ENCODE measurements at regions not wholly inside any gene's neighbourhood (a gene's known extent, or its start where the extent isn't known, plus 50 kb on each side); places are given as distances from the start of the nearest gene placed in this dataset.

DNA sequence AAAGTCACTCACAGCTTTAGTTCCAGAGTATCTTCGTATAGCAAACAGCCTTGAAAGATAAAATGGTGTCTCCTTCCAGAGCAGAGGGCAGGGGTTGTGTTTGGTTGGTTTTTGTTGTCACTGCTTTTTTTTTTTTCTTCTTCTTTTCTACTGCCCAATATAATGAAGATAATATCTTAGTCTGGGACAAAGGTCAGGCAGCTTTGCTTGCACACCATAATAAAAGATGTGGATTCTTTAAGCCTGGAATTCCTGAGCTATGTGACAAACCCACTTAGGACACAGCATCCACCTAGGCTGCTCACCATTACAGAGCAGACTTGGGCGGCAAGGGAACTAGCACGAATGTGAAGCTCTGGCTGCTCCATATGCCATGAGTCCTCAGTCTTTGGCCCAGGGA is 165.6 kb upstream of the MIR17HG start:
- H3K9me3 ChIP-seq (ENCODE audit: control insufficient read depth in 2 of 2, insufficient read depth in 1 of 2, low read length in 1 of 2) = no peaks in the 10 kb centered on the region
- H3K4me3 ChIP-seq (ENCODE audit: low read length in 2 of 2) = no peak overlapping the region
- no peak for DNase-seq (ENCODE audit: low read depth in 6 of 9, low spot score in 9 of 9)
- 83% methylated on average over 3 of the region's 3 CpGs for WGBS
- no peaks in the 10 kb centered on the region for H3K36me3 ChIP-seq (ENCODE audit: control insufficient read depth in 2 of 2, insufficient read depth in 2 of 2, low read length in 1 of 2)
- no peaks in the 10 kb centered on the region for H3K4me1 ChIP-seq (ENCODE audit: control insufficient read depth in 2 of 2, insufficient read depth in 2 of 2, low read length in 2 of 2)
- H3K27me3 ChIP-seq (ENCODE audit: control insufficient read depth in 2 of 2, insufficient read depth in 1 of 2, low read length in 1 of 2) = no peaks in the 10 kb centered on the region
- no peak overlapping the region for H3K27ac ChIP-seq (ENCODE audit: low read depth in 1 of 2, low read length in 1 of 2)

DNA sequence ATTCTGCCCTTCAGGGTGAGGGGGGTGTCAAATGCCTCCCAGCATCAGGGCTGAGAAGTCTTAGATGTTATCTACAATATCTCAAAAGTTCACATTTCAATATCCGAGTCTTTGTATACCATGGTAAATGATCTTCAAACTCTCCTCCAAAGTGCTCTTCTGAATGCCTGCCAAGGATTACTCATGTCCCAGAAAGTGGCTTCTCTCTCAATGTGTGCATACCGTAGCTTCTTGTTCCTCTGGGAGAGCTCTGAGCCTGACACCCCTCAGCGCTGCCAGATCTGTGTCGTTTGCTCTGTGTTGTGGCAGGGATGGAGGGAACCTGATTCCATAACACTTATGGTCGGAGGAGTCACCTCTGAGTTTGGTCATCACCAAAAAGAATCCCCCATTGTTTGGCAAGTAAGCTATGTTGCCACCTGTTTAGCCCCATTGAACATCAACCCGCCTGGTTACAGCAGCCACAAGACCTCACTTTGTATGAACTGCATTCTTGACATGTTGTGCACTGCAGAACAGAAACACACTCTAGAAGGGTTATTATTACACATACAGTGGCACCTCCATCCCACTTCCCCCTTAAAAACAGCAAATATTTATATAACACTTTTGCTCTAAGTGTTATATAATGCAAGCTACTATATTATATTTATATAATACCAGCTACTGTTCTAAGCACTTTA is 163.1 kb upstream of the MIR17HG start:
- Histone ChIP-seq H3K9me3 (ENCODE audit: control insufficient read depth in 2 of 2, insufficient read depth in 1 of 2, low read length in 1 of 2) (no peaks in the 10 kb centered on the region), H3K4me1 (ENCODE audit: control insufficient read depth in 2 of 2, insufficient read depth in 2 of 2, low read length in 2 of 2) (no peaks in the 10 kb centered on the region), H3K36me3 (ENCODE audit: control insufficient read depth in 2 of 2, insufficient read depth in 2 of 2, low read length in 1 of 2) (no peaks in the 10 kb centered on the region), H3K27ac (ENCODE audit: low read depth in 1 of 2, low read length in 1 of 2) (no peak overlapping the region), H3K27me3 (ENCODE audit: control insufficient read depth in 2 of 2, insufficient read depth in 1 of 2, low read length in 1 of 2) (no peaks in the 10 kb centered on the region), H3K4me3 (ENCODE audit: low read length in 2 of 2) (no peak overlapping the region)
- DNase-seq (ENCODE audit: low read depth in 6 of 9, low spot score in 9 of 9) = no peak
- WGBS = 89% methylated on average over 6 of the region's 6 CpGs

- no peaks in the 10 kb centered on the region for H3K27me3 ChIP-seq (ENCODE audit: control insufficient read depth in 2 of 2, insufficient read depth in 1 of 2, low read length in 1 of 2)
- no peak for DNase-seq (ENCODE audit: low read depth in 6 of 9, low spot score in 9 of 9)
Observed at GRCh38 chr13:91185294-91185863, 162.1 kb upstream of the MIR17HG start.

GRCh38 chr13:91187522-91187921 is 160.0 kb upstream of the MIR17HG start:
- Histone ChIP-seq H3K4me1 (ENCODE audit: control insufficient read depth in 2 of 2, insufficient read depth in 2 of 2, low read length in 2 of 2) (no peaks in the 10 kb centered on the region), H3K9me3 (ENCODE audit: control insufficient read depth in 2 of 2, insufficient read depth in 1 of 2, low read length in 1 of 2) (no peaks in the 10 kb centered on the region), H3K4me3 (ENCODE audit: low read length in 2 of 2) (no peak overlapping the region), H3K27ac (ENCODE audit: low read depth in 1 of 2, low read length in 1 of 2) (no peak overlapping the region), H3K27me3 (ENCODE audit: control insufficient read depth in 2 of 2, insufficient read depth in 1 of 2, low read length in 1 of 2) (no peaks in the 10 kb centered on the region), H3K36me3 (ENCODE audit: control insufficient read depth in 2 of 2, insufficient read depth in 2 of 2, low read length in 1 of 2) (no peaks in the 10 kb centered on the region)
- DNase-seq (ENCODE audit: low read depth in 6 of 9, low spot score in 9 of 9) = no peak

More at GRCh38 chr13:91185294-91185863, 162.1 kb upstream of the MIR17HG start:
- Histone ChIP-seq H3K27ac (ENCODE audit: low read depth in 1 of 2, low read length in 1 of 2) (no peak overlapping the region), H3K4me1 (ENCODE audit: control insufficient read depth in 2 of 2, insufficient read depth in 2 of 2, low read length in 2 of 2) (no peaks in the 10 kb centered on the region), H3K9me3 (ENCODE audit: control insufficient read depth in 2 of 2, insufficient read depth in 1 of 2, low read length in 1 of 2) (no peaks in the 10 kb centered on the region), H3K4me3 (ENCODE audit: low read length in 2 of 2) (no peak overlapping the region), H3K36me3 (ENCODE audit: control insufficient read depth in 2 of 2, insufficient read depth in 2 of 2, low read length in 1 of 2) (no peaks in the 10 kb centered on the region)
- 44% methylated on average over 2 of the region's 2 CpGs for WGBS

DNA sequence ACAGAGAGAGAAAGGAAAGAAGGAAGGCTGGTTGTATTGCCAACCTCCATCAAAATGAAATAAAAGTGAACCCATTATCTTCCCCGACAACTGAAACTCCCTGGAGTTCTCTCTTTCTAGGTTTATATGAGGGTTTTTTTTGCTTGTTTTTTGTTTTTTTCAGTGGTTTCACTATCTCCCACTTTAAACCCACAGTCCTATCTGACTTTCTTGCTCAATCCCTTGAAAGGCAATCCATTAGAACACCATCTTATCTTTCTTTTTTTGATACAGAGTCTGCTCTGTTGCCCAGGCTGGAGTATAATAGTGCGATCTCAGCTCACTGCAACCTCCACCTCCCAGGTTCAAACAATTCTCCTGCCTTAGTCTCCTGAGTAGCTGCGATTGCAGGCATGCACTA is 158.0 kb upstream of the MIR17HG start:
- Histone ChIP-seq H3K27me3 (ENCODE audit: control insufficient read depth in 2 of 2, insufficient read depth in 1 of 2, low read length in 1 of 2) (no peaks in the 10 kb centered on the region), H3K27ac (ENCODE audit: low read depth in 1 of 2, low read length in 1 of 2) (no peak overlapping the region), H3K36me3 (ENCODE audit: control insufficient read depth in 2 of 2, insufficient read depth in 2 of 2, low read length in 1 of 2) (no peaks in the 10 kb centered on the region), H3K9me3 (ENCODE audit: control insufficient read depth in 2 of 2, insufficient read depth in 1 of 2, low read length in 1 of 2) (no peaks in the 10 kb centered on the region), H3K4me3 (ENCODE audit: low read length in 2 of 2) (no peak overlapping the region), H3K4me1 (ENCODE audit: control insufficient read depth in 2 of 2, insufficient read depth in 2 of 2, low read length in 2 of 2) (no peaks in the 10 kb centered on the region)
- DNase-seq (ENCODE audit: low read depth in 6 of 9, low spot score in 9 of 9) = no peak
- 95% methylated on average over 3 of the region's 3 CpGs for WGBS

GRCh38 chr13:91193358-91193757 is 154.1 kb upstream of the MIR17HG start:
- Histone ChIP-seq H3K36me3 (ENCODE audit: control insufficient read depth in 2 of 2, insufficient read depth in 2 of 2, low read length in 1 of 2) (no peaks in the 10 kb centered on the region), H3K27ac (ENCODE audit: low read depth in 1 of 2, low read length in 1 of 2) (no peak overlapping the region), H3K4me3 (ENCODE audit: low read length in 2 of 2) (no peak overlapping the region), H3K27me3 (ENCODE audit: control insufficient read depth in 2 of 2, insufficient read depth in 1 of 2, low read length in 1 of 2) (no peaks in the 10 kb centered on the region), H3K4me1 (ENCODE audit: control insufficient read depth in 2 of 2, insufficient read depth in 2 of 2, low read length in 2 of 2) (no peaks in the 10 kb centered on the region), H3K9me3 (ENCODE audit: control insufficient read depth in 2 of 2, insufficient read depth in 1 of 2, low read length in 1 of 2) (no peaks in the 10 kb centered on the region)
- no peak for DNase-seq (ENCODE audit: low read depth in 6 of 9, low spot score in 9 of 9)
- WGBS = 86% methylated on average over 2 of the region's 2 CpGs

GRCh38 chr13:91195789-91196188 is 151.7 kb upstream of the MIR17HG start:
- Histone ChIP-seq H3K4me1 (ENCODE audit: control insufficient read depth in 2 of 2, insufficient read depth in 2 of 2, low read length in 2 of 2) (no peaks in the 10 kb centered on the region), H3K27me3 (ENCODE audit: control insufficient read depth in 2 of 2, insufficient read depth in 1 of 2, low read length in 1 of 2) (no peaks in the 10 kb centered on the region), H3K27ac (ENCODE audit: low read depth in 1 of 2, low read length in 1 of 2) (no peak overlapping the region), H3K4me3 (ENCODE audit: low read length in 2 of 2) (no peak overlapping the region), H3K9me3 (ENCODE audit: control insufficient read depth in 2 of 2, insufficient read depth in 1 of 2, low read length in 1 of 2) (no peaks in the 10 kb centered on the region), H3K36me3 (ENCODE audit: control insufficient read depth in 2 of 2, insufficient read depth in 2 of 2, low read length in 1 of 2) (no peaks in the 10 kb centered on the region)
- WGBS = 77% methylated on average over 2 of the region's 2 CpGs
- DNase-seq (ENCODE audit: low read depth in 6 of 9, low spot score in 9 of 9) = no peak

- Histone ChIP-seq H3K4me3 (ENCODE audit: low read length in 2 of 2) (no peak overlapping the region), H3K9me3 (ENCODE audit: control insufficient read depth in 2 of 2, insufficient read depth in 1 of 2, low read length in 1 of 2) (no peaks in the 10 kb centered on the region), H3K4me1 (ENCODE audit: control insufficient read depth in 2 of 2, insufficient read depth in 2 of 2, low read length in 2 of 2) (no peaks in the 10 kb centered on the region), H3K27me3 (ENCODE audit: control insufficient read depth in 2 of 2, insufficient read depth in 1 of 2, low read length in 1 of 2) (no peaks in the 10 kb centered on the region), H3K36me3 (ENCODE audit: control insufficient read depth in 2 of 2, insufficient read depth in 2 of 2, low read length in 1 of 2) (no peaks in the 10 kb centered on the region), H3K27ac (ENCODE audit: low read depth in 1 of 2, low read length in 1 of 2) (no peak overlapping the region)
- no peak for DNase-seq (ENCODE audit: low read depth in 6 of 9, low spot score in 9 of 9)
- WGBS = 89% methylated on average over 4 of the region's 4 CpGs
Observed at GRCh38 chr13:91196958-91197357, 150.5 kb upstream of the MIR17HG start.

DNA sequence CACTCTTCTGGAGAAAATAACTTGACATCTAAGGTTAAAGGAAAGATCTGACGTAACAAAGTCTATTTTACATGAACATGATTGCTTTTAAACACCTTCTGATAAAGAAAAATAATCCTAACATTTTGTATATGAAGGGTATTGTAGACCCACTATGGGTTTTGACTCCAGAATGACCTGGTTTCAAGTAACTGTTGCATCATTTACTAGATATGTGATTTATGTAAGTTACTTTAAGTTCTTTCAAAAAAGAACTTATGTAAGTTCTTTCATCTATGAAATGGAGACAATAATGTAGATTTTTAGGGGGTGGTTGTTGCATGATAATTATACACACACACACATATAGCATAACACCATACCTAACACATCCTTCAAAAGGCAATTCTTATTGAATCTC is 147.6 kb upstream of the MIR17HG start:
- no peaks in the 10 kb centered on the region for H3K36me3 ChIP-seq (ENCODE audit: control insufficient read depth in 2 of 2, insufficient read depth in 2 of 2, low read length in 1 of 2)
- no peaks in the 10 kb centered on the region for H3K4me1 ChIP-seq (ENCODE audit: control insufficient read depth in 2 of 2, insufficient read depth in 2 of 2, low read length in 2 of 2)
- no peak overlapping the region for H3K27ac ChIP-seq (ENCODE audit: low read depth in 1 of 2, low read length in 1 of 2)
- H3K9me3 ChIP-seq (ENCODE audit: control insufficient read depth in 2 of 2, insufficient read depth in 1 of 2, low read length in 1 of 2) = no peaks in the 10 kb centered on the region
- 95% methylated on average over 1 of the region's 1 CpG for WGBS
- DNase-seq (ENCODE audit: low read depth in 6 of 9, low spot score in 9 of 9) = no peak
- H3K27me3 ChIP-seq (ENCODE audit: control insufficient read depth in 2 of 2, insufficient read depth in 1 of 2, low read length in 1 of 2) = no peaks in the 10 kb centered on the region
- H3K4me3 ChIP-seq (ENCODE audit: low read length in 2 of 2) = no peak overlapping the region

Measured in thymus (tissue), 11 donors.